ENCODE measurements at regions not wholly inside any gene's neighbourhood (a gene's known extent, or its start where the extent isn't known, plus 50 kb on each side); places are given as distances from the start of the nearest gene placed in this dataset.

DNA sequence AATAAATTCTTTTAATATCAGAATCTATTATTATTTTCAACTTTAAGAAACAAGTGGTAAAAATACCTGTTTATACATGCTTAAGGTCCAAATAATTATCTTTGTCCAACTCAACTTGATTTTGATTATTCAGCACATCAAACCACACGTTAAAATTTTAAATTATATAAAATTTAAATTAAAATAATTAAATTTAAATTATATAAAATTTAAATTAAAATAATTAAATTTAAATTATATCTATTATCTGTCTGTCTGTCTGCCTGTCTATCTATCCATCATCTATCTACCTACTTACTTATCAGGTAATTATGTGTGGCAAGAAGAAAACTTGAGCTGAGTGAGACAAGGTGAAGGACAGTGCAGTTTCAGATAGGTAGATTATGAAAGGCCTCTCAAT is 605.3 kb upstream of the RIOK2 start:
- TF ChIP-seq, protein P1, sequence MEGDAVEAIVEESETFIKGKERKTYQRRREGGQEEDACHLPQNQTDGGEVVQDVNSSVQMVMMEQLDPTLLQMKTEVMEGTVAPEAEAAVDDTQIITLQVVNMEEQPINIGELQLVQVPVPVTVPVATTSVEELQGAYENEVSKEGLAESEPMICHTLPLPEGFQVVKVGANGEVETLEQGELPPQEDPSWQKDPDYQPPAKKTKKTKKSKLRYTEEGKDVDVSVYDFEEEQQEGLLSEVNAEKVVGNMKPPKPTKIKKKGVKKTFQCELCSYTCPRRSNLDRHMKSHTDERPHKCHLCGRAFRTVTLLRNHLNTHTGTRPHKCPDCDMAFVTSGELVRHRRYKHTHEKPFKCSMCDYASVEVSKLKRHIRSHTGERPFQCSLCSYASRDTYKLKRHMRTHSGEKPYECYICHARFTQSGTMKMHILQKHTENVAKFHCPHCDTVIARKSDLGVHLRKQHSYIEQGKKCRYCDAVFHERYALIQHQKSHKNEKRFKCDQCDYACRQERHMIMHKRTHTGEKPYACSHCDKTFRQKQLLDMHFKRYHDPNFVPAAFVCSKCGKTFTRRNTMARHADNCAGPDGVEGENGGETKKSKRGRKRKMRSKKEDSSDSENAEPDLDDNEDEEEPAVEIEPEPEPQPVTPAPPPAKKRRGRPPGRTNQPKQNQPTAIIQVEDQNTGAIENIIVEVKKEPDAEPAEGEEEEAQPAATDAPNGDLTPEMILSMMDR (IDR thresholded peaks at IDR 0.05): no peak
- no peak for TF ChIP-seq POLR2A (IDR thresholded peaks at IDR 0.05)

All from uterus (tissue), 2 donors.